ENCODE measurements at regions not wholly inside any gene's neighbourhood (a gene's known extent, or its start where the extent isn't known, plus 50 kb on each side); places are given as distances from the start of the nearest gene placed in this dataset.
A peak's percentile ranks its signal among the peaks of the same experiment; 100 is the strongest.
"Not testable (repeated sequence)": the region's sequence is repeated elsewhere in the genome, so short reads cannot be mapped to it uniquely, and the experiment has no call there.

- POLR2A ChIA-PET, result no interaction called here
- TF ChIP-seq SP1 (IDR thresholded peaks at IDR 0.05), result no peak
- CTCF ChIA-PET, result interaction anchor here (1.5 kb wide), 1 partner anchor 166 kb away, joined by 6 read pairs; no protein-coding TSS in a partner anchor
- DNase-seq (ENCODE audit: extremely low spot score), result no peak
Observed at GRCh38 chr14:37708481-37708880, 113.1 kb downstream of the TTC6 start.

DNA sequence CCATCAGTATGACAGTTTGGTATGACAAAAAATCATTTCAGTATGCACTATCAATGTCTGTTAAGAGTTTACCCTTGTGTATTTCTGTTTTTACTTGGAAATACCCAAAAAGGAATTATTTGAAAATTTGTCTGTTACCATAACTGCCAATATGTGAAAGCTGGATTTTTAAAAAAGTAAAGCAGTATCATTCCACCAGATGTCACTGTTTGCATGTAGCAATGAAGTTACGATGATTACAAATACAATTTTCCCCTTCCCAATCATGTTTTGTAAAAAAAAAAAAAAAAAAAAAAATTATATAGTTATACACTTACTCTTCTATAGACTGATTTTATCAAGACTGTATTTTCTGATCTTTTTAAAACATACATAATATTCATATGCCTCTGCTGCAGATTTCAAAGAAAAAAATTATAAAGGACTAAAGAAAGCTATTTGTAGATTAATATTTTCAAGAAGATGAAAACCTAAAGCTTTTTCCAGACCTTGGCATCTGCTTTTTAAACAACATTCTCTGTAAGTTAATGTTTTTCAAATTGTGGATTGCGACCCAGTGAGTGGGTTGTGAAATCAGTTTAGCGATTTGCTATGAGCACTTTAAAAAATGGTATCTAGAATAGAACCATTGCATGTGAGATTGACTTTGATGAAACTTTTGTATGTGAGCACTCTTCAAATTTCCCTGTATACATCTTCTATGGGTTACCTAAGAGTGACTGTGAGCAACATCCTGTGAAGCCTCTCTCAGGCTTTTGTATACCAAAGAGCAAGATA lies 114.2 kb downstream of the TTC6 start:
- DNase-seq (ENCODE audit: extremely low spot score), result peak; percentile 11
- no peak for TF ChIP-seq NFRKB (IDR thresholded peaks at IDR 0.05)
- TF ChIP-seq ELF4 (IDR thresholded peaks at IDR 0.05), result no peak
- no peak for TF ChIP-seq FOXA1 (IDR thresholded peaks at IDR 0.05)
- no peak for TF ChIP-seq CTBP1 (IDR thresholded peaks at IDR 0.05; ENCODE audit: borderline replicate concordance)
- no peak for TF ChIP-seq LEF1 (IDR thresholded peaks at IDR 0.05; ENCODE audit: borderline replicate concordance)
- TF ChIP-seq FOXM1 (IDR thresholded peaks at IDR 0.05; ENCODE audit: borderline replicate concordance), result no peak
- no peak for TF ChIP-seq PKNOX1 (IDR thresholded peaks at IDR 0.05)
- no peak for TF ChIP-seq FOXK2 (IDR thresholded peaks at IDR 0.05)
- TF ChIP-seq HDGF (IDR thresholded peaks at IDR 0.05; ENCODE audit: borderline replicate concordance), result no peak
- TF ChIP-seq ZNF384 (IDR thresholded peaks at IDR 0.05), result no peak
- no peak for TF ChIP-seq ARNT (IDR thresholded peaks at IDR 0.05)
- no peak for TF ChIP-seq BHLHE40 (IDR thresholded peaks at IDR 0.05; ENCODE audit: borderline replicate concordance)
- ChIA-PET POLR2A (no interaction called here), CTCF (interaction anchor here (0.6 to 1.5 kb wide), 4 partner anchors 50 to 519 kb away, joined by 4 to 7 read pairs (median 5); no protein-coding TSS in a partner anchor)

GRCh38 chr14:37711356-37711830 lies 116.0 kb downstream of the TTC6 start:
- ChIA-PET CTCF (no interaction called here), POLR2A (no interaction called here)
- TF ChIP-seq BHLHE40 (IDR thresholded peaks at IDR 0.05; ENCODE audit: borderline replicate concordance), result no peak
- no peak for TF ChIP-seq PKNOX1 (IDR thresholded peaks at IDR 0.05)
- no peak for TF ChIP-seq CTBP1 (IDR thresholded peaks at IDR 0.05; ENCODE audit: borderline replicate concordance)
- no peak for TF ChIP-seq LEF1 (IDR thresholded peaks at IDR 0.05; ENCODE audit: borderline replicate concordance)
- no peak for TF ChIP-seq ELF4 (IDR thresholded peaks at IDR 0.05)
- TF ChIP-seq ZNF384 (IDR thresholded peaks at IDR 0.05), result no peak
- no peak for TF ChIP-seq TARDBP (IDR thresholded peaks at IDR 0.05)
- no peak for TF ChIP-seq NFRKB (IDR thresholded peaks at IDR 0.05)
- no peak for TF ChIP-seq FOXA1 (IDR thresholded peaks at IDR 0.05)
- TF ChIP-seq FOXM1 (IDR thresholded peaks at IDR 0.05; ENCODE audit: borderline replicate concordance), result no peak
- TF ChIP-seq SP1 (IDR thresholded peaks at IDR 0.05), result no peak
- TF ChIP-seq SUZ12 (IDR thresholded peaks at IDR 0.05), result no peak
- TF ChIP-seq L3MBTL2 (conservative IDR thresholded peaks at IDR 0.05), result no peak
- no peak for TF ChIP-seq HDGF (IDR thresholded peaks at IDR 0.05; ENCODE audit: borderline replicate concordance)
- TF ChIP-seq ARNT (IDR thresholded peaks at IDR 0.05), result no peak
- no peak for TF ChIP-seq FOXK2 (IDR thresholded peaks at IDR 0.05)
- DNase-seq (ENCODE audit: extremely low spot score), result no peak

GRCh38 chr14:37711831-37712475 lies 116.5 kb downstream of the TTC6 start:
- ChIA-PET POLR2A (no interaction called here), CTCF (no interaction called here)
- DNase-seq (ENCODE audit: extremely low spot score), result no peak
- TF ChIP-seq FOXA1 (IDR thresholded peaks at IDR 0.05) (no peak), ELF4 (IDR thresholded peaks at IDR 0.05) (no peak), BHLHE40 (IDR thresholded peaks at IDR 0.05; ENCODE audit: borderline replicate concordance) (no peak), TARDBP (IDR thresholded peaks at IDR 0.05) (no peak), FOXK2 (IDR thresholded peaks at IDR 0.05) (no peak), L3MBTL2 (conservative IDR thresholded peaks at IDR 0.05) (no peak), CTBP1 (IDR thresholded peaks at IDR 0.05; ENCODE audit: borderline replicate concordance) (no peak), PKNOX1 (IDR thresholded peaks at IDR 0.05) (no peak), SP1 (IDR thresholded peaks at IDR 0.05) (no peak), ARNT (IDR thresholded peaks at IDR 0.05) (no peak), SUZ12 (IDR thresholded peaks at IDR 0.05) (no peak), ZNF384 (IDR thresholded peaks at IDR 0.05) (no peak), HDGF (IDR thresholded peaks at IDR 0.05; ENCODE audit: borderline replicate concordance) (no peak), LEF1 (IDR thresholded peaks at IDR 0.05; ENCODE audit: borderline replicate concordance) (no peak), NFRKB (IDR thresholded peaks at IDR 0.05) (no peak)

DNA sequence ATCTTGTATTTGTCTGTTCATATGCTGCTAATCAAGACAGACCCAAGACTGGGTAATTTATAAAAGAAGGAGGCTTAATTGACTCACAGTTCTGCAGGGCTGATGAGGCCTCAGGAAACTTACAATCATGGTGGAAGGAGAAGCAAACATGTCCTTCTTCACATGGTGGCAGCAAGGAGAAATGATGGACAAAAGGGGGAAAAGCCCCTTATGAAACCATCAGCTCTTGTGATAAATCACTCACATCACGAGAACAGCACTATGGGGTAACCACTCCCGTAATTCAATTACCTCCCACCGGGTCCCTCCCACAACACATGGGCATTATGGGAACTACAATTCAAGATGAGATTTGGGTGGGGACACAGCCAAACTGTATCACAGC lies 117.0 kb downstream of the TTC6 start:
- CTCF ChIA-PET; POLR2A ChIA-PET; DNase-seq (ENCODE audit: extremely low spot score): not testable (repeated sequence)

- POLR2A ChIA-PET, result no interaction called here
- no peak for TF ChIP-seq FOXK2 (IDR thresholded peaks at IDR 0.05)
- DNase-seq (ENCODE audit: extremely low spot score), result no peak
- CTCF ChIA-PET, result no interaction called here
Observed at GRCh38 chr14:37712976-37713431, 117.6 kb downstream of the TTC6 start.

Data from HEK293T (cell line).